ENCODE measurements at regions not wholly inside any gene's neighbourhood (a gene's known extent, or its start where the extent isn't known, plus 50 kb on each side); places are given as distances from the start of the nearest gene placed in this dataset.

DNA sequence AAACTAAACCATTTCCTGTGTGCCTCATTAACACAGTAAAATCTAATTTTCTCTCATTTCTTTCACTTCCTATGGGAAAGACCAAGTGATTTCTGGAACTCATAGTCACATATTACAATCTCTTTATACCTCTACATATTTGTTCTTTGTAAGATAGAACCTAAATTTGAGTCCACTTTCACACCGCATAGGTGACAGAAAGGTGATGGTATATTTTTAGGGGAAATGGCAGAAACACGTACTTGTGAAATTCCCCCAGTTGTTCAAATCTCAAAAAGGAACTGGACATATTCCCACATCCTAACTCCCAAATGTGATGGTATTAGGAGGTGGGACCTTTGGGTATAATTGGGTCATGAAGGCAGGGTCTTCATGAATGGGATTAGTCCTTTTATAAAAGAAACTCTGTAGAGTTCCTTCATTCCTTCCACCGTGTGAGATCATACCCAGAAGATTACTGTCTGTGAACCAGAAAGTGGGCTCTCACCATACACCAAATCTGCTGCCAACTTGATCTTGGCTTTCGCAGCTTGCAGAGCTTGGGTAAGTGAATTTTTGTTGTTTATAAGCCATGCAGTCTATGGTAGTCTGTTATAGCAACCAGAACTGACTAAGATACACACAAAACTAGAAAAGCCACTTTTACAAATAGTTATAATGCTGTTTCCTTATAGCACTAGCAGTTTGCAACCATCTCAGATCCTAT is 542.1 kb downstream of the DSC3 start:
- TF ChIP-seq, protein P1, sequence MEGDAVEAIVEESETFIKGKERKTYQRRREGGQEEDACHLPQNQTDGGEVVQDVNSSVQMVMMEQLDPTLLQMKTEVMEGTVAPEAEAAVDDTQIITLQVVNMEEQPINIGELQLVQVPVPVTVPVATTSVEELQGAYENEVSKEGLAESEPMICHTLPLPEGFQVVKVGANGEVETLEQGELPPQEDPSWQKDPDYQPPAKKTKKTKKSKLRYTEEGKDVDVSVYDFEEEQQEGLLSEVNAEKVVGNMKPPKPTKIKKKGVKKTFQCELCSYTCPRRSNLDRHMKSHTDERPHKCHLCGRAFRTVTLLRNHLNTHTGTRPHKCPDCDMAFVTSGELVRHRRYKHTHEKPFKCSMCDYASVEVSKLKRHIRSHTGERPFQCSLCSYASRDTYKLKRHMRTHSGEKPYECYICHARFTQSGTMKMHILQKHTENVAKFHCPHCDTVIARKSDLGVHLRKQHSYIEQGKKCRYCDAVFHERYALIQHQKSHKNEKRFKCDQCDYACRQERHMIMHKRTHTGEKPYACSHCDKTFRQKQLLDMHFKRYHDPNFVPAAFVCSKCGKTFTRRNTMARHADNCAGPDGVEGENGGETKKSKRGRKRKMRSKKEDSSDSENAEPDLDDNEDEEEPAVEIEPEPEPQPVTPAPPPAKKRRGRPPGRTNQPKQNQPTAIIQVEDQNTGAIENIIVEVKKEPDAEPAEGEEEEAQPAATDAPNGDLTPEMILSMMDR (IDR thresholded peaks at IDR 0.05; ENCODE audit: insufficient read depth, low read length), result no peak
- no peak overlapping the region for H3K4me3 ChIP-seq (ENCODE audit: low read depth, low read length)
- DNase-seq (ENCODE audit: low read depth), result no peak

DNA sequence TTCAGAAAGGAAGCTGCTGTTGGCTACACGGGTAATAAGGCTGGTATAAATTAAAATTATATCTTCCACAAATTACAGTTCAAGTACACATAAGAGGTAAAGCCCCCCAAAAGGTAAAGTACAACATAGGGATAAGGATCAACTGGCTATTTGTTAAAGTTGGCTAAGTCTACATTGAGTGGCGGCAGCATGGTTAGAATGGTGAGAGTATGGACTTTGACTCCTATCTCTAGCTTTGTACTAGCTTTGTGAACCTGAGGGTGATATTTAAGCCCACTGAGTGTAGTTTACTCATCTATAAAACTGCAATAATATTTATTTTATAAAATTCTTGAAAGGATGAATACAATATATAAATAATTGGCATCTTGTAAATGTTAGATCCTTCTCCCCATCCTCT is 542.8 kb downstream of the DSC3 start:
- TF ChIP-seq, protein P1 (IDR thresholded peaks at IDR 0.05; ENCODE audit: insufficient read depth, low read length), result no peak
- no peak for DNase-seq (ENCODE audit: low read depth)
- no peak overlapping the region for H3K4me3 ChIP-seq (ENCODE audit: low read depth, low read length)

DNA sequence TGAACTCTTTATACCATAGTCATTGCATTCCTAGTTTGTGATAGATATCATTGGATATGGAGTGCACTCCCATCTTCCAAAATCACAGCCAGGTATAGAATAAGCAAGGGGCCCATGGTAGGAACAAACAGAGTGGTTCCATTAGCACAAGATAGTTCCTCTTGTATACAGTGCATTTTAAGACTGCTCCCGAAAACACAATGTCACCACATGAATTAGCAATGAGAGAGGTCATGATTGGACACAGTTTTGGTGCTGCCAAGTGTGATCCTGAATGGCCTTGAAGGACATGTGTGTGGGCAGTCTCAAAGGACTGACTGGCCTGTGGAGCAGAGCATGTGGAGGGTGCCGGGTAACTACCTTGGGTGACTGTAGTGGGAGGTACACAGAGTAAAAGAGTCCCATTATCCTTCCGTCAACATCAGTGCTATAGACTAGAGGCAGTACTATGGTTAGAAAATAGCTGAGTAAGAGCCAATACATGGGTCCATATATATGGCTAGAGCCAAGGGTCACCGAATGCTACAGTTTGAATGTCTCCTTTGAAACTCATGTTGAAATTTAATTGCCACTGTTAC is 549.9 kb downstream of the DSC3 start:
- DNase-seq (ENCODE audit: low read depth), result no peak
- no peak overlapping the region for H3K4me3 ChIP-seq (ENCODE audit: low read depth, low read length)
- TF ChIP-seq, protein P1 (IDR thresholded peaks at IDR 0.05; ENCODE audit: insufficient read depth, low read length), result no peak

DNA sequence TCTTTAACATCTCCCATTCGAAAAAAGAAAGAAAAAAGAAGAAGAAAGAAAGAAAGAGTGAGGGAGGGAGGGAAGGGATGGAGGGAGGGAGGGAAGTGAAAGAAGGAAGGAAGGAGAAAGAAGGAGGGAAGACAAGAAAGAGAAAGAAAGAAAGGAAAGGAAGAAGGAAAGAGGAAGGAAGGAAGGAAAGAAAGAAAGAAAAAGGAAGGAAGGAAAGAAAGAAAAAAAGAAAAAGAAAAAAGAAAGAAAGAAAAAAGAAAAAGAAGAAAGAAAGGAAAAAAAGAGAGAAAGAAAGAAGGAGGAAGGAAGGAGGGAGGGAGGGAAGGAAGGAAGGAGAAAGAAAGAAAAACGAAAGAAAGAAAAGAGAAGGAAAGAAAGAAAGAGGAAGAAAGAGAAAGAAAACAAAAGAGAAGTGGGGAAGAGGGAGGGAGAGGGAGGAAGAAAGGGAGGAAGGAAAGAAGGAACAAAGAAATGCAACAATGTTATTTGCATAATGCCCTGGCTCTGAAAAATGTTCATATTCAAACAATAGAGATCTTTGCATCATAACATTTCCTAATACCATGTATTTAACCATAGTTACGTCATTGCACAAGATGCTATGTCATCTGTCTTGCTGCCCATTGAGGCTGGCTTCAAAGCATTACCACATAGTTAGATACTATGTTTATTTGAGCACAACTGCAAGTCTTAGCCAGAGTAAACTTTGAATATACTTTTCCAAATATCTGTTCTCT is 550.6 kb downstream of the DSC3 start:
- TF ChIP-seq, protein P1 (IDR thresholded peaks at IDR 0.05; ENCODE audit: insufficient read depth, low read length), result no peak
- no peak for DNase-seq (ENCODE audit: low read depth)

DNA sequence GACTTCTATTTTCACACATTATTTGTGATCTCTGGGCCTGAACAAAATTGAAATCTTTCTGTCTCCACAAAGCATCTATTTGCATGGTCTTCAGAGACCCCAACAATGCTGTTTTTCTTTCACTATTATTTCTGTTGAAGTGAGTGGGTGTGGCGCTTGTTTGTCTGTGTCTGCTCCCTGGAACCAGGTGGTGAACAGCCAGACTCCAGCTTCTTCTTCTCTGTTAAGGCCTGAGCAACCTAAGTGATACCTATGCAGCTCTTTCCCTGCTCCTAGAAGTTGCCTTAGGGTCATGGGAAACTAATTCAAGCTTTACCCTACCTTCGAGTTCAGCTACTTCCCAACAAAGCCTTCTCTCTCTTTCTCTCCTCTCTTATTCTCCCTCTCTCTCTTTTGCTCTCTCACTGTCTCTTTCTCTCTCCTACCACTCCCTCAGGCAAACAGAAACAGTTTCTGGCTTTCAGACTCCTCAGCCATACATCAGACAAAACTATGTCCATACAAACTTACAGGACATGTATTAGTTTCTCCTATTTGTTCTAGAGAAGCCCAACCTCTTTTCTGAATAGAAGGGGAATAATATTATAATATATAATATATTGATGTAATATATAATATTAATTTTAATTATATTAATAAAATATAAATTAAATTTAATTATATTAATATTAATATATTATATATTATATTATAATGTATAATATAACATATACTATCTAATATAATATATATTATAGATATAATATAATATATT is 552.5 kb downstream of the DSC3 start:
- TF ChIP-seq, protein P1 (IDR thresholded peaks at IDR 0.05; ENCODE audit: insufficient read depth, low read length), result no peak
- no peak overlapping the region for H3K4me3 ChIP-seq (ENCODE audit: low read depth, low read length)
- DNase-seq (ENCODE audit: low read depth), result no peak

More for the DNA sequence above, 550.6 kb downstream of the DSC3 start:
- H3K4me3 ChIP-seq (ENCODE audit: low read depth, low read length), result no peak overlapping the region

DNA sequence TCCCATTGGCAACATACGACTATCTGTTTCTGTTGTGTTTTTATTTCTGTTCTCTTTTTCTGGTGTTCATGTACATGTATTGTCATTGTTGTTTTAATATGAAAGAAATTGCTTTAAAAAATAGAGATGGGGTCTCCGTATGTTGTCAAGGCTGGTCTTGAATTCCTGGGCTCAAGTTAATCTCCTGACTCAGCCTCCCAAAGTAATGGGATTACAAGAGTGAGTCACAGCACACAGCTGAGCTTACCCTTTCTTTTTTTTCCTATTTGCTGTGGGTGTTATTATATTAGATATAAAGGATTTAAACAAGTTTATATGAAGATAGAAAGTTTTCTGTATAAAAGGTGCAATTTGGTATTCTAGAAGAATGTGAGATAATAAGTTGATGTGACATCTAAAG is 554.6 kb downstream of the DSC3 start:
- no peak overlapping the region for H3K4me3 ChIP-seq (ENCODE audit: low read depth, low read length)
- no peak for DNase-seq (ENCODE audit: low read depth)
- TF ChIP-seq, protein P1 (IDR thresholded peaks at IDR 0.05; ENCODE audit: insufficient read depth, low read length), result no peak
